AG04450 (cell line): ENCODE measurements at regions not wholly inside any gene's neighbourhood (a gene's known extent, or its start where the extent isn't known, plus 50 kb on each side); places are given as distances from the start of the nearest gene placed in this dataset.
"Not testable (repeated sequence)": the region's sequence is repeated elsewhere in the genome, so short reads cannot be mapped to it uniquely, and the experiment has no call there.

Source experiments
- CTCF ChIA-PET: fragments of 300-600, 350-600 bp; formaldehyde crosslinking; extraction: SDS; loops from one replicate; lab custom pipeline; 2022; ENCODE audit warnings: antibody characterized with exemption, inconsistent platforms; lab: Charles Lee
- POLR2A ChIA-PET: fragments of 350-600 bp; formaldehyde crosslinking; extraction: SDS; loops from one replicate; lab custom pipeline; 2021; ENCODE audit warnings: antibody characterized with exemption, inconsistent platforms; lab: Yijun Ruan, JAX
- DNase-seq: peaks from one replicate; pipeline ENCODE4 v3.0.0-alpha.2; 2011; ENCODE audit warnings: low read depth, low spot score
- H3K27ac ChIP-seq: one replicate; pipeline ENCODE4 v1.5.1; 2012; ENCODE audit warnings: low read depth, low read length, control low read depth
- H3K27me3 ChIP-seq: one replicate; pipeline ENCODE4 v1.6.0; 2012; ENCODE audit warnings: low read length; ENCODE audit not compliant: control insufficient read depth, insufficient read depth
- H3K4me3 ChIP-seq: 2 replicates; pipeline ENCODE4 v1.5.1; 2011; ENCODE audit warnings: mild to moderate bottlenecking, low read depth, low read length, control low read depth
- H3K9me3 ChIP-seq: 2 replicates; pipeline ENCODE4 v1.5.1; 2012; ENCODE audit warnings: low read length; ENCODE audit not compliant: control insufficient read depth, insufficient read depth
- CTCF ChIP-seq: IDR thresholded peaks from 2 replicates; pipeline ENCODE4 v1.5.1; 2011; ENCODE audit warnings: low read depth, low read length, control low read depth, inconsistent platforms

GRCh38 chr14:105588236-105588860 is 62.0 kb downstream of the TMEM121 start:
- CTCF ChIA-PET, result no interaction called here
- Histone ChIP-seq H3K27ac (no peak overlapping the region), H3K4me3 (no peak overlapping the region), H3K27me3 (no peaks in the 10 kb centered on the region), H3K9me3 (peaks cover 75% of the 10 kb centered on the region)
- no peak for TF ChIP-seq CTCF
- POLR2A ChIA-PET, result no interaction called here
- DNase-seq, result no peak

GRCh38 chr14:105589161-105589925 is 63.0 kb downstream of the TMEM121 start:
- POLR2A ChIA-PET, result no interaction called here
- CTCF ChIA-PET, result no interaction called here
- no peak for DNase-seq
- H3K27me3 ChIP-seq, result no peaks in the 10 kb centered on the region
- H3K27ac ChIP-seq, result no peak overlapping the region
- peaks cover 71% of the 10 kb centered on the region for H3K9me3 ChIP-seq
- no peak for TF ChIP-seq CTCF
- no peak overlapping the region for H3K4me3 ChIP-seq

GRCh38 chr14:105589926-105590185 is 63.5 kb downstream of the TMEM121 start:
- H3K27me3 ChIP-seq, DNase-seq, H3K27ac ChIP-seq, CTCF ChIA-PET, H3K4me3 ChIP-seq, POLR2A ChIA-PET: not testable (repeated sequence)
- peaks cover 71% of the 10 kb centered on the region for H3K9me3 ChIP-seq

GRCh38 chr14:105591052-105591451 is 64.7 kb downstream of the TMEM121 start:
- no peak for TF ChIP-seq CTCF
- no peak overlapping the region for H3K27ac ChIP-seq
- ChIA-PET CTCF (no interaction called here), POLR2A (no interaction called here)
- peaks cover 68% of the 10 kb centered on the region for H3K9me3 ChIP-seq
- no peak for DNase-seq
- H3K4me3 ChIP-seq, result no peak overlapping the region
- no peaks in the 10 kb centered on the region for H3K27me3 ChIP-seq

- CTCF ChIA-PET, DNase-seq, POLR2A ChIA-PET, H3K4me3 ChIP-seq, H3K27ac ChIP-seq, H3K27me3 ChIP-seq: not testable (repeated sequence)
- H3K9me3 ChIP-seq, result peaks cover 65% of the 10 kb centered on the region
These were observed 65.5 kb downstream of the TMEM121 start for GRCh38 chr14:105591792-105592341.

GRCh38 chr14:105592646-105593045 is 66.3 kb downstream of the TMEM121 start:
- POLR2A ChIA-PET, CTCF ChIA-PET, H3K27ac ChIP-seq, DNase-seq, H3K4me3 ChIP-seq, H3K27me3 ChIP-seq: not testable (repeated sequence)
- H3K9me3 ChIP-seq, result peaks cover 62% of the 10 kb centered on the region

GRCh38 chr14:105595346-105595745 is 69.0 kb downstream of the TMEM121 start:
- H3K4me3 ChIP-seq, DNase-seq, H3K27ac ChIP-seq, CTCF ChIA-PET, H3K27me3 ChIP-seq, POLR2A ChIA-PET: not testable (repeated sequence)
- peaks cover 56% of the 10 kb centered on the region for H3K9me3 ChIP-seq

- H3K4me3 ChIP-seq, H3K27ac ChIP-seq, DNase-seq, POLR2A ChIA-PET, H3K27me3 ChIP-seq, CTCF ChIA-PET: not testable (repeated sequence)
- peaks cover 59% of the 10 kb centered on the region for H3K9me3 ChIP-seq
These were observed 70.0 kb downstream of the TMEM121 start for GRCh38 chr14:105596374-105596773.

- POLR2A ChIA-PET, CTCF ChIA-PET, DNase-seq, H3K27me3 ChIP-seq, H3K4me3 ChIP-seq, H3K27ac ChIP-seq: not testable (repeated sequence)
- peaks cover 60% of the 10 kb centered on the region for H3K9me3 ChIP-seq
These were observed 71.8 kb downstream of the TMEM121 start for GRCh38 chr14:105598040-105598763.
